NCI-H2196 (cell line): ENCODE measurements at regions not wholly inside any gene's neighbourhood (a gene's known extent, or its start where the extent isn't known, plus 50 kb on each side); places are given as distances from the start of the nearest gene placed in this dataset.

Source experiments
- DNase-seq: peaks from one replicate; lab custom pipeline; 2025; ENCODE audit not compliant: unreplicated experiment; lab: John Stamatoyannopoulos, UW

DNA sequence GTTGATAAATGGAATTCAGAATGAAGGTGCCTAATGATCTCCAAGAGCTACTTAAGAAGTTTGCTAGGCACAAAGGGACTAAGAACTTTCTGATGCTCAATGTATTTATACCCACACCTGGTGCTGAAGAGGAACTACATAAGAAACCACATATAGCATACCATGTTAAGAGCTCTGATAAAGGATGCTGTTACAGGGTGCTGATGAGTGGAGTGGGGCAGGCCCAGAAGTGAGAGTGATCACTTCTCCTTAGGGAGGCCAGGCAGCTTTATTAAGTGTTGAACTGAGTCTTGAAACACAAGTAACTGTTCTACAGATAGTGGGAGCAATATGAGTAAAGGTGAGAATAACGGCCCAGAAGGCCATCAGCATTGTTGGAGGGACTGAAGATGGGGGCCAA lies 68.3 kb upstream of the CHRDL1 start:
- DNase-seq, result no peak

GRCh38 chrX:110858565-110858964 lies 62.9 kb upstream of the CHRDL1 start:
- DNase-seq, result no peak

DNA sequence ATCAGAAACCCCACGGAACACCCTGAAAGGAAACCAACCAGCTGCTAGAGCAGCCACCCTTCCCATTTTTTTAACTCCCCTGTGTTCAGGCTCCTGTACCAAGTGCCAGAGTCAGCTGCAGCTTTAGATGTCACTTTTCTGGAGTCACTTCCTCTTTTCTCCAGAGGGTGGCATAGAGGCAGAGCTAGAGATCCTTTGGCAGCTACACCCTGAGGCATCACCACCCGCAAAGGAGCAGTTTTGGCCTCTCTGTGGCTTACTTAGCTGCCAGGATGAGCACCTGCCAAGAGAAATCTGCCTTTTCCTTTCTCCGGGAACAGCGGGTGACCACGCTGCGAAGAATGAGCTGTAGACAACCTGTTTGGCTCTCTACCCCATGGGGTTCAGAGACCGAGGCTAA lies 58.0 kb upstream of the CHRDL1 start:
- peak; percentile 0 for DNase-seq

GRCh38 chrX:110852180-110852579 lies 56.6 kb upstream of the CHRDL1 start:
- no peak for DNase-seq

DNA sequence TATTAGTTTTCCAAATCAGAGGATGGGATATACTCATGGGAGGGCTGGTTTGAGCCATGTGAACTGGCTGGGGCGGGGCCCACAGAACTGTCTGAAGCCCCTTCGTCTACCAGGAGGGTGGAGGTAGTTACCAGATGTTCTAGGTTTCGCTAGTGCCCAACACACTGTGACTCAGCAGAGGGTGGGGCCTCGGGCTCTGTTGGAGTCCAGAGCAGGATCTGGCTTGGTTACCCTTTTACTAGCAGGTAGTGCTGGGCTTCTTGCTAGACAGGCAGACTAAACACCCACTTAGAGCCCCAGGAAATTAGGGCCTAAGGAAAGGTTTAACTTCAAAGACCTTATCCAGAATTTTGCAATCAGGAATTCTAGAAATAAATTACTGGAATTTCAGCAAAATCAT lies 56.2 kb upstream of the CHRDL1 start:
- no peak for DNase-seq

- DNase-seq, result peak; percentile 40
Observed at GRCh38 chrX:110847334-110847733, 51.7 kb upstream of the CHRDL1 start.

GRCh38 chrX:110846071-110846470 lies 50.5 kb upstream of the CHRDL1 start:
- no peak for DNase-seq
